OCI-LY3 (cell line): ENCODE measurements at regions not wholly inside any gene's neighbourhood (a gene's known extent, or its start where the extent isn't known, plus 50 kb on each side); places are given as distances from the start of the nearest gene placed in this dataset.

Experiments
- H2AFZ ChIP-seq: fragments of 200-600, 300-600 bp; shearing (Covaris generic); 2 replicates; pipeline ENCODE4 v1.6.0; 2014; ENCODE audit warnings: antibody characterized with exemption, low read depth, low read length
- H3K27ac ChIP-seq: fragments of 200-600, 300-600 bp; sonication (generic); 2 replicates; pipeline ENCODE4 v1.5.1; 2014; ENCODE audit warnings: mild to moderate bottlenecking, low read length, moderate library complexity, mixed read lengths
- H3K27me3 ChIP-seq: fragments of 200-600, 300-600 bp; sonication (generic); 2 replicates; pipeline ENCODE4 v1.6.1; 2014; ENCODE audit warnings: low read depth, low read length, mixed read lengths
- H3K36me3 ChIP-seq: fragments of 200-600, 300-600 bp; sonication (generic); replicated peaks from 2 replicates; pipeline ENCODE3; 2014; ENCODE audit warnings: low read depth, low read length, mixed read lengths
- H3K4me1 ChIP-seq: fragments of 300-600, 200-600 bp; sonication (generic); 2 replicates; pipeline ENCODE4 v1.6.1; 2014; ENCODE audit warnings: low read length, mixed read lengths
- H3K4me2 ChIP-seq: fragments of 200-600, 300-600 bp; sonication (generic); 2 replicates; pipeline ENCODE4 v1.6.1; 2014; ENCODE audit warnings: low read length, mixed read lengths
- H3K4me3 ChIP-seq: fragments of 300-600, 200-600 bp; sonication (generic); 2 replicates; pipeline ENCODE4 v1.5.1; 2014; ENCODE audit warnings: antibody characterized with exemption, mild to moderate bottlenecking, low read length, moderate library complexity
- H3K79me2 ChIP-seq: fragments of 300-600, 200-600 bp; shearing (Covaris generic); 2 replicates; pipeline ENCODE4 v1.6.1; 2014; ENCODE audit warnings: mild to moderate bottlenecking, low read length, mixed read lengths
- H3K9ac ChIP-seq: fragments of 300-600, 200-600 bp; shearing (Covaris generic); 2 replicates; pipeline ENCODE4 v1.6.0; 2014; ENCODE audit warnings: mild to moderate bottlenecking, low read length, moderate library complexity
- H3K9me3 ChIP-seq: fragments of 200-600, 300-600 bp; shearing (Covaris generic); 2 replicates; pipeline ENCODE4 v1.6.1; 2014; ENCODE audit warnings: low read length, mixed read lengths; ENCODE audit not compliant: insufficient read depth
- H4K20me1 ChIP-seq: fragments of 200-600, 300-600 bp; sonication (generic); 2 replicates; pipeline ENCODE4 v1.6.1; 2016; ENCODE audit warnings: low read length, mixed read lengths; ENCODE audit not compliant: insufficient read depth
- CTCF ChIP-seq: fragments of 200-600, 300-600 bp; sonication (generic); IDR thresholded peaks from 2 replicates; pipeline ENCODE4 v1.5.1; 2014; ENCODE audit warnings: antibody characterized with exemption, low read length, low read depth
- EZH2phosphoT487 ChIP-seq: fragments of 200-600 bp; shearing (Covaris generic); IDR thresholded peaks from 2 replicates; pipeline ENCODE4 v1.6.1; 2018; ENCODE audit warnings: antibody characterized with exemption, mixed run types, low read depth

- Histone ChIP-seq H3K79me2 (no peaks in the 10 kb centered on the region), H3K27ac (no peak overlapping the region), H2AFZ (no peak overlapping the region), H4K20me1 (no peaks in the 10 kb centered on the region), H3K36me3 (no peaks in the 10 kb centered on the region), H3K4me2 (no peak overlapping the region), H3K4me3 (no peak overlapping the region), H3K9me3 (no peaks in the 10 kb centered on the region), H3K9ac (no peak overlapping the region), H3K4me1 (peaks cover 7% of the 10 kb centered on the region; the same call in 1 of the 2 replicates), H3K27me3 (peaks cover 16% of the 10 kb centered on the region)
- TF ChIP-seq CTCF, result no peak
- TF ChIP-seq EZH2phosphoT487, result no peak
These were observed 94.6 kb downstream of the TMEM30B start for GRCh38 chr14:61186341-61187195.

GRCh38 chr14:61185534-61185933, 95.6 kb downstream of the TMEM30B start:
- TF ChIP-seq CTCF, result no peak
- TF ChIP-seq EZH2phosphoT487, result no peak
- Histone ChIP-seq H3K36me3 (no peaks in the 10 kb centered on the region), H4K20me1 (no peaks in the 10 kb centered on the region), H3K27ac (no peak overlapping the region), H3K79me2 (no peaks in the 10 kb centered on the region), H3K9me3 (no peaks in the 10 kb centered on the region), H3K9ac (no peak overlapping the region), H2AFZ (no peak overlapping the region), H3K4me2 (no peak overlapping the region), H3K4me1 (peaks cover 7% of the 10 kb centered on the region; the same call in 1 of the 2 replicates), H3K4me3 (no peak overlapping the region), H3K27me3 (peaks cover 16% of the 10 kb centered on the region)

GRCh38 chr14:61184112-61184511, 97.0 kb downstream of the TMEM30B start:
- Histone ChIP-seq H3K4me3 (no peak overlapping the region), H3K27me3 (peaks cover 9% of the 10 kb centered on the region; the same call in 1 of the 2 replicates), H3K4me2 (no peak overlapping the region), H3K4me1 (peaks cover under 1% of the 10 kb centered on the region; the same call in 1 of the 2 replicates), H3K9me3 (no peaks in the 10 kb centered on the region), H3K36me3 (no peaks in the 10 kb centered on the region), H3K9ac (no peak overlapping the region), H3K79me2 (no peaks in the 10 kb centered on the region), H3K27ac (no peak overlapping the region), H4K20me1 (no peaks in the 10 kb centered on the region), H2AFZ (no peak overlapping the region)
- TF ChIP-seq CTCF, result no peak

- Histone ChIP-seq H3K4me2 (no peak overlapping the region), H2AFZ (no peak overlapping the region)
- TF ChIP-seq EZH2phosphoT487, result no peak
- TF ChIP-seq CTCF, result no peak
These were observed 97.8 kb downstream of the TMEM30B start for GRCh38 chr14:61183196-61183885.

More at GRCh38 chr14:61183196-61183885, 97.8 kb downstream of the TMEM30B start:
- peaks cover 13% of the 10 kb centered on the region for H3K27me3 ChIP-seq
- H3K9me3 ChIP-seq, result no peaks in the 10 kb centered on the region
- H3K4me1 ChIP-seq, result peaks cover 1% of the 10 kb centered on the region; the same call in 1 of the 2 replicates
- no peak overlapping the region for H3K27ac ChIP-seq
- no peak overlapping the region for H3K9ac ChIP-seq
- H3K36me3 ChIP-seq, result no peaks in the 10 kb centered on the region
- no peaks in the 10 kb centered on the region for H3K79me2 ChIP-seq
- no peaks in the 10 kb centered on the region for H4K20me1 ChIP-seq
- no peak overlapping the region for H3K4me3 ChIP-seq
